GM19395 (cell line): ENCODE measurements at regions not wholly inside any gene's neighbourhood (a gene's known extent, or its start where the extent isn't known, plus 50 kb on each side); places are given as distances from the start of the nearest gene placed in this dataset.

Source experiments
- ATAC-seq: cut with Tn5 transposase; IDR thresholded peaks from one replicate; pipeline ENCODE4 v1.9.1; 2021; ENCODE audit warnings: mild to moderate bottlenecking, moderate library complexity; ENCODE audit not compliant: unreplicated experiment

GRCh38 chr4:58711039-58711438, 1600.9 kb upstream of the IGFBP7 start:
- no peak for ATAC-seq

DNA sequence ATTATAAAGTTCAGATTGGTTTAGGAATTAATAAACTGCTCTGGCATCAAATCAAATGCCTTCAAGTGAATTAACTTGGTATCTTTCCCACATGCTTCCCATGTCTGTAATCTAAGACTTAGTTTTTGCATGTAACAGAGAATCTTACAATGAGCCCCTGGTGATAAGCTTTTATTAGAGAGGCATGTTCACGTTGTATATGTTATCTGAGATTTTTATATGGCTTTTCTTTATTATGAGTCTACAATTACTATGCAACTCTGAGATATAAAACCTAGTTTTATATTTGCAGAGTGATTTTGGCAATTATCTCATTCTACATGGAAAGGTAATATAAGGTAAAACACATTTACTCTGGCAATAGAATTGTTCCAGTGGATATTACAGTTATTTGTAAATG, 1578.4 kb upstream of the IGFBP7 start:
- no peak for ATAC-seq

GRCh38 chr4:58679886-58680285, 1569.7 kb upstream of the IGFBP7 start:
- ATAC-seq, result no peak

- ATAC-seq, result no peak
Observed at GRCh38 chr4:58679051-58679450, 1568.9 kb upstream of the IGFBP7 start.

GRCh38 chr4:58669783-58670182, 1559.6 kb upstream of the IGFBP7 start:
- ATAC-seq, result no peak

DNA sequence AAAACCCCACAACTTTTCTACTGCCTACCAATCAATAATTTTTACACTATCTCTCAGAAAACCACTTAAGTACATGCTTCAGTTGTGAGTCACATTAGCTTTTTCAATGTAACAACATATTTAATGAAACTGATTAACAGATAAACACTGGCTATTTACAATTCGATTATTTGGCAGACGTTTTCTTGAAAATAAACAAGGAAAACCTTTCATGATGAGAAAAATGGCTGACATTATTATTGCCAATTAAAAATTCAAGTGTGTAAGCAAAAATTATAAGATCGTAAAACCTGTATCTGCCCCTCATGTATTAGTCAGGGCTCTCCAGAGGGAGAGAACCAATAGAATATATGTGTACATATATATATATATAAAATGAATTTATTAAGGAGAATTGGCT, 1555.5 kb upstream of the IGFBP7 start:
- ATAC-seq, result no peak

- no peak for ATAC-seq
Observed at GRCh38 chr4:58658701-58659100, 1548.5 kb upstream of the IGFBP7 start.

DNA sequence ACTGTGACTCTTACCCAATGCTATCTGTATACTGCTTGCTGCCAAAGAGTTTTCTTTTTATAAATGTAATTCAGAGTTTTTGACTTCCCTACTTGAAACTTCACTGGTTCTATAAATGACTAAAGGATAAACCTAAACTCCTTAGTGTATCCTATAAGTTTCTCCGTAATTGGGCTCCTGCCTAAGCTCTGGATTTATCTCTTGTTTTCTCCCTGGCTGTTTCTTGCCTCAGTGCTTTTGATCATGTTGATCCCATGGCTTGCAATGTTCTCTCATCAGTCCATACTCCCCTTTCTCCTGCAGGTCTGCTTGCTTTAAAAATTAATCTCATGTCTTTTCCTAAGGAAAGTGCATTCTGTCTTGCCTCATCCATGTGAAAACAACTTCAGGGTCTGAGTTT, 1543.1 kb upstream of the IGFBP7 start:
- no peak for ATAC-seq

DNA sequence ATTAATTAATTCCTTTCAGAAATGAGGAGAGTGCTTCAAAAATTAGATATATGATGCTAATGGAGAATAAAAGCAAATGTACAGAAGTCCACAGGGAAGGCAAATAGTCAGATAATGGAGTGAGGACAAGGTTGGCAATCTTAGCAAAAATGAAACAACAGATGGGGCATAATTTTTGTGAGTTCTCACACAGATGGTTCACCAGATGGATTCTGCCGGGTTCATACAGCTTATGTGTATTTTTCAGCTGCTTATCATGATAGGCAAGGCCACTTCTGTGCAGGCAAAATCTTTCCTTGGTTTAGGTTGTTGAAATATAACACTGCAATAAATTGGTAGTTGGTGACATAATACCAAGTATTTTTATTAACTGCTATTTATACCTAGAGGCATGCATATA, 1539.0 kb upstream of the IGFBP7 start:
- no peak for ATAC-seq

GRCh38 chr4:58646126-58646525, 1535.9 kb upstream of the IGFBP7 start:
- ATAC-seq, result no peak

GRCh38 chr4:58644549-58644948, 1534.4 kb upstream of the IGFBP7 start:
- no peak for ATAC-seq

GRCh38 chr4:58636381-58636780, 1526.2 kb upstream of the IGFBP7 start:
- no peak for ATAC-seq

DNA sequence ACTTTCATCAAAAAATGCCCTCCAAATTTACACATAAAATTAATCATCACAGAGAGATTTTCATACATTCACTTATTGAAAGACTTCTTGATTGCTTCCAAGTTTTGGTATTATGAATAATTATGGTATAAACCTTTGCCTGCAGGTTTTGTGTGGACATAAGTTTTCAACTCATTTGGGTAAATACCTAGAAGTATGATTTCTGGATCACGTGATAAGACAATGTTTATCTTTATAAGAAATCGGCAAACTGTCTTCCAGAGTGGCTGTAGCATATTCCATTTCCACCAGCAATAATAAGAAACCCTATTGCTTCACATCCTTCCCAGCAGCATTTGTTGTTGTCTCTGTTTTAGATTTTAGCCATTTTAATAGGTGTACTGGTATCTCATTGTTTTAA, 1507.0 kb upstream of the IGFBP7 start:
- ATAC-seq, result no peak

DNA sequence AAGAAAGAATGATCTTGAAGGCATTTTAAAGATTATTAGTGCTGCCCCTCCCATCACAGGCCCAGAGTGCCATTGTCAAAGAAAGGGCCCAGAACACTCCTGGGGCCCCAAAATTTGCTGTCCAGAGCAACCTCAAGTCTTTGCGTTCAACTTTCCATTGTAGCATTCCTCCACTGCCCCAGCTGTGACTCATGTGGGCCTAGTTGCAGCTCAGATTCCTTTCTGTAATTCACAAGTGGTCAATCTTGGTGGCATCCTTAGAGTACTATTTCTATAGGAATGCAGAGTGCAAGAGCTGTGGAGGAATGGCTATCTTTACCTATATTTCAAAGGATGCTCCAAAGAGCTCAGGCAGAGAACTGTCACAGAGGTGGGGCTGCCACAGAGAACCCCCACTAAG, 1500.8 kb upstream of the IGFBP7 start:
- no peak for ATAC-seq

DNA sequence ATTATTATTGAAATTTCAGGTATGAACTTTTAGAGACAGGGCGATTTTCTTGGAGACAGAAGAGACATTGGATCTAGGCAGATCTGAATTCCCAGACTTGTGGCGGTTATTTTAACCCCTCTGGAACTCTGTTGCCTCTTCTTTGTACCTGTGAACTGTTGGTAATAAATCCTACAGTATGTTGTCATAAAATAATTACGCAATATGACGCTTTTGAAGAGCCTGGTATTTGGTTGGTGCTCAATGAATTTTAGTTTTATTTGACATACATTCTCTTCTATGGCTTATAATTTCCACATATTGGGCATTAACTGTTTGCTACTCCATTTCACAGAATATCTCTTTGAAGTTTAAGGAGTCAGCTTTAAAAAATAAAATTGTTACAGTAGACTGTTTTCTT, 1496.1 kb upstream of the IGFBP7 start:
- ATAC-seq, result no peak

DNA sequence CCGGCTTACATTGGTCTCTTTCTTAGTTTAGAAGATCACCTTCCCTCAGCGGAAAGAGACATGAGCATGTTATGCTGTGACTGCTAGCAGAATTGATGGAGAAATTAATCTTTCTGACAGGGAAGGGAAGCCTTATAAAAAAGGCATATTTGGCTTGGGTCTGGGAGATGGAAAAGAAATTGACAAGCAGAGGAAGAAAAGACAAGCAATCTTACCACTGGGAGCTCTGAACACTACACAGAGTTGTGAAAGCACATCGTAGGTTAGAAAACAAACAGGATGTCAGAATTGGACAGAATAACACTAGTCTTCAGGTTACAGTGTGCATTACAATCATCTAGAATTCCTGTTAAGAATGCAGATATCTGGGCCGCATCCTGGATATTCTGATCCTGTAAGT, 1493.8 kb upstream of the IGFBP7 start:
- ATAC-seq, result no peak

DNA sequence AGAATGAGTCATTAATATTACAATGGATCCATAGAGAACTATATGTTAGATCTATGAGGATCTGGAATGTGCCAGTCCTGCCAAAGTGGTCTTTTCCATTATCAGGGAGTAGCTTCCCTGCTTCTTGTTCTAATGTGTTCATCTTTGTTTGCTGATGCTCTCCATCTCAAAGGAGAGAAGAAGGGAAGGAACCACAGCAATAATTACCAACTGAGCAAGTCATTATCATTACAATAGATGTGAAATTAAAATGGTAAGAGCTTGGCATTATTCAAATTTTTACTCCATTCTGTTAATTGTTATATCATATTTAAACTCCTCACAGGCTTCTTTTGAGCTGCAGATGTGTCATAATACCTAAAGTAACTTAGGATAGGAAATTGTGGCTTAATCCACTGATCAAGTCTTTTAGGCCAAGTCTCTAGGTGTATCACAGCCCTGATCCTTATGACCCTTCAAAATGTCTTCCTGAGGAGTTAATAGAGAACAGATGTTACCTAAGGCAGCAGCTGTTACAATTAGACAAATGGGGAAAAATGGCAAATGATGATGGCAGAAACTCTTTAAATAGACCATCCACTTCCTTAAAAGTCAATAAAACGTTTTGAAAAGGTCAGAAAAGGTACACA, 1492.7 kb upstream of the IGFBP7 start:
- ATAC-seq, result no peak

GRCh38 chr4:58602022-58602421, 1491.8 kb upstream of the IGFBP7 start:
- no peak for ATAC-seq

- ATAC-seq, result no peak
Observed at GRCh38 chr4:58600290-58600689, 1490.1 kb upstream of the IGFBP7 start.

- ATAC-seq, result no peak
Observed at GRCh38 chr4:58590722-58591121, 1480.5 kb upstream of the IGFBP7 start.

DNA sequence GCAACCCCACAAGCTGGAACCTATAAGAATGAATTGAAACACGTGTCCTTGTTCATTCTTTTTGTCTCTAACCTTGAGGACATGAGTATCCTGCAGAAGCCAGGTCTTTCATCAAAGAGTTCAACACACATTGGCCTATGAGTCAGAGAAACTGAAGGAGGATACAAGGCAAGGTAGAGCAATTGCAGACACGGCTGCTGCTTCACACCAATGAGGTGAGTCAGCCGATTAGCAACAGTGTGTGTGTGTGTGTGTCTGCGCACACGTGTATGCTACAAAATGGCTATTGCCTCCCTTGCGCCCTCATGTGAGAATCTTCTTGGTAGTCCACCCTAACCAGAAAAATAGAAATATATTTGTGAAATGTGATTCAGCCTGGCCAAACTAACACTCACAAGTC, 1477.7 kb upstream of the IGFBP7 start:
- ATAC-seq, result no peak

DNA sequence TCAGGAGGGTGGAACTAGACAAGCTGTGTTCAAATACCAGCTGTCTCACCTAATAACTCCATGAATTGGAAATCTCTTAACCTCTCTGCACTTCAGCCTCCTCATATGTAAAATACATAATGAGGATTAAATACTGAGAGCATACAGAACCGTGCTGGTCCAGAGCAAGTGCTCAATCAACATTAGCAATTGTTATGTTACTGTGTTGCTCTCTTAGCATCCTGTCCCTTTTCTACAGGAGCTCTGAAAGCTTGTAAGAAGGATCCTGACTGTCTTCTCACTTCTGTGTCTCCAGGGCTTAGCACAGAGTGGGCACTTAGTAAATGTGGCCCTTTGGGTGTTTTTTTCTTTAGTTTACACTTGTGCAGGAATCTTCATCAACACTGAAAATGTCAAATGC, 1456.1 kb upstream of the IGFBP7 start:
- no peak for ATAC-seq

GRCh38 chr4:58564695-58565475, 1454.7 kb upstream of the IGFBP7 start:
- no peak for ATAC-seq
